ENCODE measurements at regions not wholly inside any gene's neighbourhood (a gene's known extent, or its start where the extent isn't known, plus 50 kb on each side); places are given as distances from the start of the nearest gene placed in this dataset.
"Not testable (repeated sequence)": the region's sequence is repeated elsewhere in the genome, so short reads cannot be mapped to it uniquely, and the experiment has no call there.

GRCh38 chr9:82726424-82727276, 336.3 kb downstream of the RASEF start:
- no peak for DNase-seq (ENCODE audit: low read depth)

DNA sequence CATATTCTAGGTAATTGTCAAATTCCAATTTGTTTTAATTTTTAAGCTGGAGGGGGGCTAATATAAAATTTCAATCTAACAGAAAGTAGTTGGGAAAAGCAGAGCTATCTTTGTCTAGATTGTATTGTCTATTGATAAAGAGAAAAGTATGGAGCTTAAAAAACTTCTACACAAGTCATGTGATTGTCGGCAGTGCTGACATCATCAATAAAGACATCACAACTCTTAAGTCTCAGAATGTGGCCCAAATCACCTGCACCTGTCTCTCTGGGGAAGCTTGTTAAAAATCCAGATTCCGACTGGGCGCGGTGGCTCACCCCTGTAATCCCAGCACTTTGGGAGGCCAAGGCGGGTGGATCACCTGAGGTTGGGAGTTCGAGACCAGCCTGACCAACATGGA, 333.8 kb downstream of the RASEF start:
- DNase-seq (ENCODE audit: low read depth), result no peak

GRCh38 chr9:82729991-82730589, 332.9 kb downstream of the RASEF start:
- no peak for DNase-seq (ENCODE audit: low read depth)

DNA sequence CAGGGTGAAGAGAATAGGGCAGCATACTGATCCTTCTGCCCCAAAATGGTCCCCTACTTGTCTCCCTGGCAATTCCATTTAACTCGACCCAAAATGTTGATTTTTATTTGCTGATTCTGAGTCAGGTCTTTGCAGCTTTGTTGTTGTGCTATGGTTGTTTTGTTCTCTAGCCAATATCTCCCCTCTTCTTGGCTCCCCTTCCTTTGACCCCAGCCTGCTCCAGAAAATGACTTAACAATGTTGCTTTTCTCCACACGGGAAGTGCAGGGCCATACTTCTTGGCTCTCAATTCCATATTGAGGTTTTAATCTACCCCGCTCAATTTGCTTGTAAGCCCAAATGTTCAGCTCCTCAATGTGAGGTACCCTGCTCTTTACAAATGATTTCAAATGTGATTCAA, 330.0 kb downstream of the RASEF start:
- no peak for DNase-seq (ENCODE audit: low read depth)

- DNase-seq (ENCODE audit: low read depth), result no peak
Observed at GRCh38 chr9:82736126-82736525, 326.8 kb downstream of the RASEF start.

DNA sequence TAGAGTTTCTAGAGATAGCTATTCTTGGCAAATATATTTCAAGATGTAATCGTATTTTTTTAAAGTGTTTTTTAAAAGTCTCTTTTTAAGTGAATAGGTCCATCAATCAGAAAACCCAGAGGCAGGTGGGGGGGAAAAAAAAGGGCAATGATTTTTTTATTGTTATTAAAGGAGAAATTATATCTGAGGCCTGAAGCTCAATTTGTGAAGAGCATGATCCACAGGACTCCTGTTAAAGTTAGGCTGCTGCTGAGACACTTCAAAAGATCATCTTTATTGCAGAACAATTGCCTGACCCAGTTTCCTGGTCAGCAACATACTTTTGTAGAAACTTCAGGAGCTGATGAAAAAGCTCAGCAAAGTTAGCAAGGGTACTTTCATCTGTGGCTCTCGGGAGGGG, 326.2 kb downstream of the RASEF start:
- no peak for DNase-seq (ENCODE audit: low read depth)

GRCh38 chr9:82745919-82746318, 317.0 kb downstream of the RASEF start:
- DNase-seq (ENCODE audit: low read depth), result no peak

DNA sequence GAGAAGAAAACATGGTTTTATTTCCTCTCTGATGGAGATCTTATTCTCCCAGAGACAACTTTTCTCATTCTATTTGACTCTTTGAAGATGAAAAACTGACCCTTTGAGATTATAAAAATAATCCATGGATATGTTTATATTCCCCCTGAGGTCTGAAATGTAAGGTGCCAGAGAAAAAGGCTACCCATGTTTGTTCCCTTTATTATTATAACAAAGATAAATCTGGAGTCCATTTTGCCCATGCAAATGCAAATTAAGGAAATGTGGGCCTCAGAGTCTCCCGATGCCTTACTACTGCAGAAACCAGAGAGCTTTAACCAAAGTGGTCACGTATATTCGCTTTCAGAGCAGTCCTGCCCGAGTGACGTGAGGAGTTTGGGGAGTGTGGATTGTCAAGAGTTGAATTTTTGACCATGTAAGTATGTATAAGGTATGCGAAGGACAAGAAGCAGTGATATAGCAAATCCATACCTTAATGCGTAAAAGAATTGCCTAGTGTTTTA, 312.5 kb downstream of the RASEF start:
- DNase-seq (ENCODE audit: low read depth), result no peak

DNA sequence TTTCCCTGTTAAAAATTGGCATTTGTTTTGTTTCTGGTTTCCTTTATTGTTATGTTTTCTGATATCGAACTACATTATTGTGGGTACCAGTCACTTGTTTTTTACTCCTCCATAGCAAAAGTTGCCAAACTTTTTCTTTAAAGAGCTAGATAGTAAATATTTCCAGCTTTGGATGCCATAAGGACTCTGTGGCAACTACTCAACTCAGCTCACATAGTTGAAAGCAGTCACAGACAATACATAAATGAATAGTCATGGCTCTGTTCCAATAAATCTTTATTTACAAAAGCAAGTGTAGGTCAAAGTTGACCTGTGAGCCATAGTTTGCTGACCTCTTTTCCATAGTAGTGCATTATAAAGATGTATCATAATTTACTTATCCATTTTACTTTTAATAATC, 305.0 kb downstream of the RASEF start:
- DNase-seq (ENCODE audit: low read depth), result no peak

DNA sequence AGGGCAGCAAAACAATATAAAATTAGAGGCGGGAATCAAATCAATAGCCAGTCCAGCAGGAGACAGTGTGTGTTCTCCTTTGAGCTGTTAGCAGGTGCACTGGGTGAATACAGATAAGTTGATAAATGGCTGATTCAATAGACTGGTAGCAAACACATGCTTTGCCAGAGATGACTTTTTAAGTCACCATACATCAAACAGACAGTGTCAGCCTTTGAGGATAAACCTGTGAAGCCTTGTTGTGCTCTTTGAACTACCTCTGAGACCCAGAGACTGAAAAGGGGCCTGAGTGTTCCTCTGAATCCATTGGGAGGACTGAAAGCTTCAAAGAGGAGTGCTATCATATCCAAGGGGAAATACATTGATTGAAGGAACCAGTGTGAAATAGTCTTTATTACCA, 301.9 kb downstream of the RASEF start:
- DNase-seq (ENCODE audit: low read depth), result no peak

- no peak for DNase-seq (ENCODE audit: low read depth)
Observed at GRCh38 chr9:82761956-82762355, 301.0 kb downstream of the RASEF start.

- no peak for DNase-seq (ENCODE audit: low read depth)
Observed at GRCh38 chr9:82763656-82764055, 299.3 kb downstream of the RASEF start.

- no peak for DNase-seq (ENCODE audit: low read depth)
Observed at GRCh38 chr9:82764061-82764668, 298.8 kb downstream of the RASEF start.

GRCh38 chr9:82774707-82775231, 288.2 kb downstream of the RASEF start:
- DNase-seq (ENCODE audit: low read depth), result not testable (repeated sequence)

DNA sequence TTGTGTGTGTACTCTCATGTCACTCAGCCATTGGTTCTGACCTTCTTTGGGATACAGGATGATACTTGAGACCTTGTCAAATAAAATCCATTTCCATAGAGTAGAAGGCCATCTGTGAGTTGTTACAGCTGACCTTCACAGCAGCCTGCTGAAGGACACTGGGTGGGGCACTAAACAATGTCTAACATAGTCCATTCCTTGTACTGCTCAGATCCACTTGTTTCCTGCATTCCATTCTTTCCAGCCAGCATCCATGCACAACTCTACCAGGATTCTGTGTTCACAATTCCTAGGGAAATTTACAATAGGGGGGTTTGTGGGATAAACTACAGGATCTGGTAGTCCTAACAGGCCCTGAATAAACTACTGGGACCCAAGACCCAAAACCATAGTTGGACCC, 286.4 kb downstream of the RASEF start:
- DNase-seq (ENCODE audit: low read depth), result no peak

- no peak for DNase-seq (ENCODE audit: low read depth)
Observed at GRCh38 chr9:82777366-82777765, 285.6 kb downstream of the RASEF start.

DNA sequence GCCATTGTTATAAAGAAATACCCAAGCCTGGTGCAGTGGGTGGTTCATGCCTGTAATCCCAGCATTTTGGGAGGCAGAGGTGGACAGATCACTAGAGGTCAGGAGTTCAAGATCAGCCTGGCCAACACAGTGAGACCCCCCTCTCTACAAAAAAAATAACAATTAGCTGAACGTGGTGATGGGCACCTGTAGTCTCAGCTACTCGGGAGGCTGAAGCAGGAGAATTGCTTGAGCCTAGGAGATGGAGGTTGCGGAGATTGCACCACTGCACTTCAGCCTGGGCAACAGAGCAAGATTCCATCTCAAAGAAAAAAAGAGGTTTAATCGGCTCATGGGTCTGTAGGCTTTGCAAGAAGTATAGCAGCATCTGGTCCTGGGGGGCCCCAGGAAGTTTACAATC, 284.0 kb downstream of the RASEF start:
- DNase-seq (ENCODE audit: low read depth), result not testable (repeated sequence)

DNA sequence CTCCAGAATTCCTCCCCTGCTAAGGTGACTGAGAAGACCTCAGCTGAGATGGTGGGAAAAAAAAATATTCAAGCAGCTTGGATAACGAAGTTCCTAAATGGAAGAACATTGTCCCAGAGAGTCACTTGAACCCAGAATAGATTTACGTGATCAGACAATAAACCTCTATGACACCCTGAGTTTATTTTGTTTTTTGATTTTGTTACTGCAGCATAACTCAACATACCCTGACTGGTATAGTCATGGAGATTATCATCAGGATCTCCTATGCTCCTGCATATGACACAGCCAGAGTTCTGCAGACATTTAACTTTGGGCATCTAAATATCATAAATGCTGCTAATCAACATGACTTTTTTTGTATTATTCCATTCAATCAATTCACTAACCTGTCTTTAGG, 282.9 kb downstream of the RASEF start:
- no peak for DNase-seq (ENCODE audit: low read depth)

- DNase-seq (ENCODE audit: low read depth), result no peak
Observed at GRCh38 chr9:82781921-82782392, 281.0 kb downstream of the RASEF start.

GRCh38 chr9:82783045-82783444, 279.9 kb downstream of the RASEF start:
- no peak for DNase-seq (ENCODE audit: low read depth)

DNA sequence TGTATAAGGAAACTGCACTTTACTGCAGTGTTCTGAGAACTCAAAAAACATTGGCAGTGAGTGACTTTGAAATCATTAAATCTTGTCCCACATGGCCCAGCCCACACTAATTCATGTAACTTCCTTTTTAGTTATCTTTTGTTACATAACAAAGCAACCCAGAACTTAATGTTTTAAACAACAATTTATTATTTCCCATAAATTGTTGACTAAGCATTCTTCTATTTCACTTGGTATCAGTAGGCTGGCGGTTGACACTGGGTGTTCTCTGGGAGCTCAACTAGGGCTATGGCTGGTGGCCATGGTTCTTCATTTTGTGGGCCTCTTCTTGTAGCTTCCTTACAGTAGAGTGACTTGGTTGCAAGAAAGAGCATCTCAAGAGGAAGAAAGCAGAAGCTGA, 278.4 kb downstream of the RASEF start:
- DNase-seq (ENCODE audit: low read depth), result no peak

- no peak for DNase-seq (ENCODE audit: low read depth)
Observed at GRCh38 chr9:82789155-82789824, 273.7 kb downstream of the RASEF start.

All from amniotic epithelial cell (primary cell).